Cardiac muscle cell (in vitro differentiated cells and primary cell): ENCODE measurements at regions not wholly inside any gene's neighbourhood (a gene's known extent, or its start where the extent isn't known, plus 50 kb on each side); places are given as distances from the start of the nearest gene placed in this dataset.

Experiments
- DNase-seq, 2 donors: peaks; one replicate each; pipeline versions ENCODE4 v3.0.0 to v3.0.0-alpha.2; 2010 to 2017; ENCODE audit warnings: low read depth in 1 of 2, low spot score in 1 of 2
- H3K27ac ChIP-seq: fragments of 200-600 bp; sonication (generic); 2 replicates; pipeline ENCODE4 v1.5.1; 2016
- H3K27me3 ChIP-seq: fragments of 200-600 bp; sonication (generic); 2 replicates; pipeline ENCODE4 v1.6.0; 2016; ENCODE audit warnings: control low read depth
- H3K36me3 ChIP-seq: fragments of 200-600 bp; sonication (generic); 2 replicates; pipeline ENCODE4 v1.5.1; 2016; ENCODE audit warnings: control low read depth
- H3K4me1 ChIP-seq: fragments of 200-600 bp; sonication (generic); 2 replicates; pipeline ENCODE4 v1.8.1; 2017; ENCODE audit warnings: low read depth, mild to moderate bottlenecking, mixed run types
- H3K4me3 ChIP-seq: fragments of 200-600 bp; sonication (generic); 2 replicates; pipeline ENCODE4 v1.5.1; 2016; ENCODE audit warnings: mild to moderate bottlenecking
- H3K9me3 ChIP-seq: fragments of 200-600 bp; sonication (generic); 2 replicates; pipeline ENCODE4 v1.5.1; 2017; ENCODE audit warnings: low read depth, mild to moderate bottlenecking, control low read depth
- TF ChIP-seq, protein P1 (sequence below): IDR thresholded peaks from 2 replicates; pipeline ENCODE4 v1.5.1; 2012; ENCODE audit warnings: low read depth, mild to moderate bottlenecking, low read length

DNA sequence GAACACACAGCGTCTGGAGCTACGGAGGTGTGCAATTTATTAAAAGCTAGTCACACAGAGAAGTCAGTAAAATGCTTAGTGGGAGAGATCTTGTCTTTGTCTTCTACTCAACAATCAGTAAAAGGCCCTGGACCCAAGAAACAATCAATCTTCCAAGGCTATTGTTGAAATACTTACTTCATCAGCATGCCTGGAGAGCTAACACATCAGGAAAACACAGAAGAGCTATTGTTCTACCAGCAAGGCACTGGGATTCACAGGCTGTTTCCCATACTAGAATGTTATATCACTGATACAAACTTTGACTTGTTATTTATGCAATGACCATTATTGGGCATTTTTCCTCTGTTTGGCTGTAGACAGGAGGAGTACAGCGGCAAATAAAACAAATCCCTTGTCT is 247.8 kb upstream of the ERCC4 start:
- no peak for DNase-seq
- TF ChIP-seq, protein P1, sequence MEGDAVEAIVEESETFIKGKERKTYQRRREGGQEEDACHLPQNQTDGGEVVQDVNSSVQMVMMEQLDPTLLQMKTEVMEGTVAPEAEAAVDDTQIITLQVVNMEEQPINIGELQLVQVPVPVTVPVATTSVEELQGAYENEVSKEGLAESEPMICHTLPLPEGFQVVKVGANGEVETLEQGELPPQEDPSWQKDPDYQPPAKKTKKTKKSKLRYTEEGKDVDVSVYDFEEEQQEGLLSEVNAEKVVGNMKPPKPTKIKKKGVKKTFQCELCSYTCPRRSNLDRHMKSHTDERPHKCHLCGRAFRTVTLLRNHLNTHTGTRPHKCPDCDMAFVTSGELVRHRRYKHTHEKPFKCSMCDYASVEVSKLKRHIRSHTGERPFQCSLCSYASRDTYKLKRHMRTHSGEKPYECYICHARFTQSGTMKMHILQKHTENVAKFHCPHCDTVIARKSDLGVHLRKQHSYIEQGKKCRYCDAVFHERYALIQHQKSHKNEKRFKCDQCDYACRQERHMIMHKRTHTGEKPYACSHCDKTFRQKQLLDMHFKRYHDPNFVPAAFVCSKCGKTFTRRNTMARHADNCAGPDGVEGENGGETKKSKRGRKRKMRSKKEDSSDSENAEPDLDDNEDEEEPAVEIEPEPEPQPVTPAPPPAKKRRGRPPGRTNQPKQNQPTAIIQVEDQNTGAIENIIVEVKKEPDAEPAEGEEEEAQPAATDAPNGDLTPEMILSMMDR: no peak
- no peaks in the 10 kb centered on the region for H3K27me3 ChIP-seq
- H3K36me3 ChIP-seq: no peaks in the 10 kb centered on the region
- H3K27ac ChIP-seq: no peak overlapping the region
- H3K9me3 ChIP-seq: no peaks in the 10 kb centered on the region
- no peak overlapping the region for H3K4me3 ChIP-seq
- H3K4me1 ChIP-seq: no peaks in the 10 kb centered on the region

DNA sequence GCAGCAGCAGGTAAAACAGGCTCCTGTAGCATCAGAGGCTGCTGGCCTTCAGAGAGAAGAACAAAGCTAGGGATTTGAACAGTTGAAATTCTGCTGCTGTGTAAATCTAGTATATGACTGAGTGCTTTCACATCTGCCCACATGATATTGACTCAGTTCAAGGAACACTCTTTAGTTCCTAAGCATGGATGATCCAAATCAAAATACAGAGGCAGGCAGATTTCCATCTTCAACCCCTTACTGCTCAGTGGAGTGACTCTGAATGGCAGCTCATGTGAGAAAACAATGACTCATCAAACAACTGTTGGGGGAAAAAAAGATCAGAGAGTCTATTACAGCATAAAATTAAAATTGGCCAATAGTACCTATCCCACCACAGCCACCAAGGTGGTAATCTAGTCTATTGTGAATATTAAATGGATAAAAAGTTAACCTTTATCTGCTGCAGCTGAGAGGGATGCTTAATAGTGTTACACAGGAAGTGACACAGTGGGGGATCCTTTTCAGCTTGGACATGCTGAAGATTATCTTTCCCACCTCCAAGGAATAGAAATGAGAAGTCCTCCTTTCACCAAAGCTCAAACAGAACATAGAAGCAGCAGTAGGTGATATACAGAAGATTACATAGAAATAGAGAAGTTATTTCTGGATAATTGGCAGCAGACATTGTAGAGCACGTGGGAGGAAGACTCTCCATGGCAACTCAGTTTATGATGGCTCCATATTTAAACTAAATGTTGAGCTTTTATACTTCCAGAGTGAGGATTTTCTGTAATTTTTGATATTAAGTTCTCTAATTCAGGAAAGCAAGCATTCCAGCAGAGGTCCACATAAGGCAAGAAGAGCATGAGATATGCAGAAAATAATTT is 239.7 kb upstream of the ERCC4 start:
- no peak for DNase-seq
- no peak overlapping the region for H3K4me3 ChIP-seq
- TF ChIP-seq, protein P1: no peak

DNA sequence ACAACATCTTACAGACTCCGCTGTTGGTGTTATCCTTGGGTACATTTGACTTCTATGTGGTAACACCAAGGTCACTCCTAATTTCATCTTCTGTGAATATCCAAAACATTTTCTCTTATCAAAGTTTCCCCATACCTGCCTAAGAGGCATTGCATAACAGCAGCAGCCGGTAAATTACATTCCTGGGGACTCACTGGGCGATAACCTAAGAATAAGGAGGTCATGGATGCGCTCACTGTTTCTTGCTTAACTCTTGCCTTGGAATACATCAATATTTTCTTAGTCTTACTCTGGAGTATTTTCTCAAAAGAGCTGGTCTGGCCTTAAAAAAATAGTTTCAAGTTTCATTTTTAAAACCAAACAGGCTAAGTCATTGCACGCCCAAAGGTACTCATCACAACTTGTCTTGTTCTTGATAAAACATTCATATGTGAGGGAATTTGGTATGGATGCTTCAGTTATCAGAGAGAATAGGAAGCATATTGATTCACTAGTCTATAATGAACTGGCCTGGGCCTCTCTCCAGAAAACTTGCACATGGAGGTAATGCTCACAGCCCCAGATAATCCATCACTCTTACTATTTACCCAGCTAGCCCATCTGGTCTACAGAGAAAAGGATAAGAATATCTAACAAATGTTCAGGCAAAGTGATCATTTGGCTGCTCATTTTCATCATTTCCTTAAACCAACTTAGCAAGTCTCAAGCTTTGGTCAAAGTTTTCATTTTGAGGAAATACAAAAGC is 235.0 kb upstream of the ERCC4 start:
- no peak for DNase-seq
- TF ChIP-seq, protein P1: no peak
- Histone ChIP-seq H3K27ac (no peak overlapping the region), H3K4me1 (no peaks in the 10 kb centered on the region), H3K4me3 (no peak overlapping the region), H3K36me3 (no peaks in the 10 kb centered on the region), H3K27me3 (no peaks in the 10 kb centered on the region), H3K9me3 (no peaks in the 10 kb centered on the region)

More for the DNA sequence above, 239.7 kb upstream of the ERCC4 start:
- H3K4me1 ChIP-seq: no peaks in the 10 kb centered on the region
- H3K27me3 ChIP-seq: no peaks in the 10 kb centered on the region
- no peaks in the 10 kb centered on the region for H3K9me3 ChIP-seq
- H3K36me3 ChIP-seq: no peaks in the 10 kb centered on the region
- no peak overlapping the region for H3K27ac ChIP-seq

DNA sequence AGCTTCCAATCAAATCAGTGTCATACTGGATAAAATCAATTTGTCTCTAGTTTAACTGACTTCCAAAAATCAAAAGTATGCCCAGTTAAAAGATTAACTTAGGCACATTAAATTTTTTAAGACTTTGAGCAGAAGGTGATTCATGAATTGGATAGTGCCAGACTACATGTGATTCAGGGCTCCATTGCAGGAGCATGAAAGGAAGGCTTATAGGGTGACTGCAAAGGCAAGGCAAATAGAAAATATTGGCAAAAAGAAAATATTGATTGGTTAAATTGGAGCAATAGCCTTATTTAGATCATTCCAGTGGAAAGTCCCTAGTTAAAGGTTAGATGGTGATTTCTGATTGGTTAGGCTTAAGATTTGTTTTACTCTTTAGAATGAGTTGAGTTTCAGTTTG is 223.9 kb upstream of the ERCC4 start:
- H3K27me3 ChIP-seq: no peaks in the 10 kb centered on the region
- no peaks in the 10 kb centered on the region for H3K36me3 ChIP-seq
- no peak for DNase-seq
- no peaks in the 10 kb centered on the region for H3K4me1 ChIP-seq
- H3K27ac ChIP-seq: no peak overlapping the region
- TF ChIP-seq, protein P1: no peak
- H3K4me3 ChIP-seq: no peak overlapping the region
- H3K9me3 ChIP-seq: no peaks in the 10 kb centered on the region

DNA sequence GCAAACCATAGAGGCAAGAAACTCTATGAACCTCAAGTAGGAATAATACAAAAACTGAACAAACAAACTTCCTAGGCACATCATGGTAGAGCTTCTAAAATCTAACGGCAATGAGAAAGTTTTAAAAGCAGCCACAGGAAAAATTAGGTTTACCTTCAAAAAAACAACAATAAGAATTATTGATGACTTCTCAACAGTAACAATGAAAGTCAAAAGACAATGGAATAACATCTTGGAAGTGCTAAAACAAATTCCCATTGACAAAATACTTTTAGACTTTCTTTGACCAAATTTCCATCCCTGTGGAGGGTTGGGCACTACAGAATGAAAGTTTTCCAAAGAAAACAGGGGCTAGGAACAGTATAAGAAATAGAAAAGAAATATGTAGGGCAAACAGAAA is 222.9 kb upstream of the ERCC4 start:
- Histone ChIP-seq H3K9me3 (no peaks in the 10 kb centered on the region), H3K4me1 (no peaks in the 10 kb centered on the region), H3K36me3 (no peaks in the 10 kb centered on the region), H3K27ac (no peak overlapping the region), H3K27me3 (no peaks in the 10 kb centered on the region), H3K4me3 (no peak overlapping the region)
- DNase-seq: no peak
- TF ChIP-seq, protein P1: no peak
